AG09319 (cell line): ENCODE measurements at regions not wholly inside any gene's neighbourhood (a gene's known extent, or its start where the extent isn't known, plus 50 kb on each side); places are given as distances from the start of the nearest gene placed in this dataset.

ENCODE experiments used
- DNase-seq: peaks from one replicate; pipeline ENCODE4 v3.0.0-alpha.2; 2010; ENCODE audit warnings: low read depth; ENCODE audit errors: extremely low read depth
- TF ChIP-seq, protein P1 (sequence below): IDR thresholded peaks from 2 replicates; pipeline ENCODE4 v1.5.1; 2011; ENCODE audit warnings: low read depth, mild to moderate bottlenecking, inconsistent platforms, low read length, moderate library complexity

- TF ChIP-seq, protein P1, sequence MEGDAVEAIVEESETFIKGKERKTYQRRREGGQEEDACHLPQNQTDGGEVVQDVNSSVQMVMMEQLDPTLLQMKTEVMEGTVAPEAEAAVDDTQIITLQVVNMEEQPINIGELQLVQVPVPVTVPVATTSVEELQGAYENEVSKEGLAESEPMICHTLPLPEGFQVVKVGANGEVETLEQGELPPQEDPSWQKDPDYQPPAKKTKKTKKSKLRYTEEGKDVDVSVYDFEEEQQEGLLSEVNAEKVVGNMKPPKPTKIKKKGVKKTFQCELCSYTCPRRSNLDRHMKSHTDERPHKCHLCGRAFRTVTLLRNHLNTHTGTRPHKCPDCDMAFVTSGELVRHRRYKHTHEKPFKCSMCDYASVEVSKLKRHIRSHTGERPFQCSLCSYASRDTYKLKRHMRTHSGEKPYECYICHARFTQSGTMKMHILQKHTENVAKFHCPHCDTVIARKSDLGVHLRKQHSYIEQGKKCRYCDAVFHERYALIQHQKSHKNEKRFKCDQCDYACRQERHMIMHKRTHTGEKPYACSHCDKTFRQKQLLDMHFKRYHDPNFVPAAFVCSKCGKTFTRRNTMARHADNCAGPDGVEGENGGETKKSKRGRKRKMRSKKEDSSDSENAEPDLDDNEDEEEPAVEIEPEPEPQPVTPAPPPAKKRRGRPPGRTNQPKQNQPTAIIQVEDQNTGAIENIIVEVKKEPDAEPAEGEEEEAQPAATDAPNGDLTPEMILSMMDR: no peak
- DNase-seq: peak; percentile 71
Measured at GRCh38 chr6:3518356-3519190, 61.7 kb upstream of the SLC22A23 start.

GRCh38 chr6:3517350-3517749 is 60.5 kb upstream of the SLC22A23 start:
- TF ChIP-seq, protein P1: no peak
- DNase-seq: peak; percentile 85

DNA sequence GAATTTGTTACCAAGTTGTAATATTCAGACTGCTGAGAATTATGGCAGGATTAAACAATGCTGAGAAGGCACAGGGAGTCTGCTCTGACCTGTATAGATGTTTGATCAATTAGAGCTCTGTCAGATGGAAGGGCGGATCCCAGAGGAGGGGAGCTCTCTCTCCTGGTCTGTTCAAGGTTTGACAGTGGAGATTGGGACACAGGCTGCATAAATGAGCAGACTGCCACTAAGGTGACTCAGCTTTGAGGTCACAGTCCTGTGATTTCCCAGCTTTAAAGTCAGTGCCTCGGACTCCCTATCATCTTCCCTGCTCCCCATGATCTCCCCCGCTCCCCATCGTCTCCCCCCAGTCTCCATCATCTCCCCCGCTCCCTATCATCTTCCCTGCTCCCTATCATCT is 59.2 kb upstream of the SLC22A23 start:
- TF ChIP-seq, protein P1: no peak
- no peak for DNase-seq

GRCh38 chr6:3515669-3516068 is 58.8 kb upstream of the SLC22A23 start:
- TF ChIP-seq, protein P1: no peak
- no peak for DNase-seq

DNA sequence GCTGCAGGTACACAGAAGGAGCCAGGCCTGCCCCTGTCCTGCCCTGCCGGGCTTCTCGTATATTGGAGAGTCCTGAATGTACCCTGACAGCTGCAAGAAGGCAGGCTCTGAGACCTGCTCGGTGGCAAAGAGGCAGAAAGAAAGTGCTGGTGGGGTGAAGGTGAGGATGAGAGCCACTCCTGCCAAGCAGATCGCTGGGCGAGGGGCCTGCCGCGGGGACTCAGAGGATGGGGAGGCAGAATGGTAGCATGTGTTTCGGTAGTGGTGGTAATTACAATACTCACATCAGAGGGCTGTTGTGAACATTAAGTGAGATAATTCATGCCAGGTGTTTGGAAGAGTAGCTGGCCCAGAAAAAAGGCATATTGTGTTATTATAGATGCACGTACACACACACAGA is 56.6 kb upstream of the SLC22A23 start:
- TF ChIP-seq, protein P1: no peak
- no peak for DNase-seq

DNA sequence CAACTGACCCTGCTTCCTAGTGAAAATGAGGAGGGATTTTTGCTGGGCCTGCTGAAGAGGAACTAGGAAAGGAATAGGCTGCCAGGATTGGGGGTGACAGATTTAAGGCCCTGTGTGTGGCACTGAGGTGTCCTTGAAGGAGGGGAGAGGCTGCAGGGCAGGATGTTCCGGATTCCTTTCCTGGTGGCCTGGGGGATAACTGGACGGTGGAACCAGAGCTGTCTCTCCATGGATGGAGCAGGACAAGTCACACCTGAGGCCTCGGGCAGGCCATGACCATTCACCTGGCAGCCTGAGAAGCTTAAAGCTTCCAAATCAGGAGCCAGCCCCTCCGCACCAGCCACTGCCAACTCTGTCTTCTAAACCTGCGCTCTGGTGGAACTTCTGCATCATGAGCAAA is 56.0 kb upstream of the SLC22A23 start:
- TF ChIP-seq, protein P1: no peak
- no peak for DNase-seq

DNA sequence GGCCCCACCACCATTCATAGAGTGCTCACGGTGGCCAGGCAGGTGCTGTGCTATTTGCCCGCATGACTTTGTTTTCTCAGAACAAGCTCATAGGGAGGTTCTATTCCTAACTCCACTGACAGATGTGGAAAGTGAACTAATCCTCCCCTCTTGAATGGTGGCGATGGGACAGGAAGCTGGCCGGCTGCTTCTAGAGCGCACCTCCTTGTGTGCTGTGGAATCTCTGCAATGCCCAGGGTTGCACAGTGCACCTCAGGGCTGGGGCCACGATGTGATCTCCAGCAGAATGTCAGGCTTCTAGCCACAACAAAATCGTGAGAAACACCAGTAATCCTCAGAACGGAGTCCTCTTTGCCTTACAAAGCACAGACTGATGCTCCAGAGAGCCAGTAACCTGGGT is 53.8 kb upstream of the SLC22A23 start:
- TF ChIP-seq, protein P1: no peak
- DNase-seq: no peak
